Activated gamma-delta T cell treated with anti-CD3 and anti-CD28 coated beads, Interleukin-2, amount 50 U/mL, for 16 hours (primary cell): ENCODE measurements at regions not wholly inside any gene's neighbourhood (a gene's known extent, or its start where the extent isn't known, plus 50 kb on each side); places are given as distances from the start of the nearest gene placed in this dataset.

Source experiments
- DNase-seq: peaks from one replicate; pipeline ENCODE4 v3.0.0-alpha.2; 2020; ENCODE audit warnings: low read depth

- no peak for DNase-seq
These were observed 53.9 kb upstream of the CTLA4 start for GRCh38 chr2:203813684-203814083.

- peak; percentile 17 for DNase-seq
These were observed 52.7 kb upstream of the CTLA4 start for GRCh38 chr2:203814661-203815540.

GRCh38 chr2:203815541-203815898 is 52.1 kb upstream of the CTLA4 start:
- DNase-seq, result no peak

DNA sequence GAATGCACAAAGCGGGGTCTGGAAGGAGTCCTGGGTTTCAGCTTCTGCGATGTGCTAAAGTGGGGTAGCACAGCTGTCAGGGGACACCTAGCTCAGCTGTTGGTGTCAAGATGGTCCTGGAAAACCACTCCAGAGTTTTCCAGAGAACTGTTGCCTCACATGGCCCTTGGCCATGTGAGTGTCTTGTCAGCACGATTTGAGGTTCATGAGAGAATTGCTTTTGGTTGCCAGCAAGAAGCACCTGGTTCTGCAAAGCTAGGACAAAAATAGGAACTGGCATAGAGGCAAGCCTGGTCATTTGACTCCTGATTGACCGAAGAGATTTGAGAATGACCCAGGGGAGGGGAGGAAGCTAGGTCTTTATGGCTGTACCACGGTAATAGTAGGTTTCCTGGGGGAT is 50.4 kb upstream of the CTLA4 start:
- no peak for DNase-seq
